DND-41 (cell line): ENCODE measurements at regions not wholly inside any gene's neighbourhood (a gene's known extent, or its start where the extent isn't known, plus 50 kb on each side); places are given as distances from the start of the nearest gene placed in this dataset.

Source experiments
- EZH2 ChIP-seq: IDR thresholded peaks from 3 replicates; pipeline ENCODE4 v1.6.1; 2012; ENCODE audit warnings: borderline replicate concordance, low read depth, mild to moderate bottlenecking, moderate library complexity, low read length, inconsistent platforms; ENCODE audit not compliant: severe bottlenecking
- TF ChIP-seq, protein P1 (sequence below): IDR thresholded peaks from 2 replicates; pipeline ENCODE4 v1.5.1; 2012; ENCODE audit warnings: borderline replicate concordance, low read length, moderate library complexity, mild to moderate bottlenecking; ENCODE audit not compliant: poor library complexity, severe bottlenecking; ENCODE audit errors: extremely low read depth

DNA sequence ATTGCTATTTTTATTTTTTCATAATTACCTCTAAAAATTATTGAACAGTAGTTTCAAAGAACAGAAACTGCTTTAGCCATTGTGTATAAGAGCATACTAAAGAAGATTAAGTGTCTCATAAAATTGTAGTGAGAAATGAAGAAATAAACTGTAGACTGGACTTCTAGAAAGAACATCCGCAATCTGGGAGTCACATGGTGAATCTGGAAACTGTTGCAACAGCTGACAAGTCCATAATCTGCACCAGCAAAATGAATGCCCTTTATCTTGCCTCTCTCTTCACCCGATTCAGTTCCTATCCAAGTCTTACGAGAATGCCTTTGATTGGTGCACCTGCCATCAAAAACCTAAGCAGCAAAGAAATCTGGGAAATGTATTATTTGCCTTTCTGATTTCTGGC is 312.9 kb downstream of the NAF1 start:
- TF ChIP-seq, protein P1, sequence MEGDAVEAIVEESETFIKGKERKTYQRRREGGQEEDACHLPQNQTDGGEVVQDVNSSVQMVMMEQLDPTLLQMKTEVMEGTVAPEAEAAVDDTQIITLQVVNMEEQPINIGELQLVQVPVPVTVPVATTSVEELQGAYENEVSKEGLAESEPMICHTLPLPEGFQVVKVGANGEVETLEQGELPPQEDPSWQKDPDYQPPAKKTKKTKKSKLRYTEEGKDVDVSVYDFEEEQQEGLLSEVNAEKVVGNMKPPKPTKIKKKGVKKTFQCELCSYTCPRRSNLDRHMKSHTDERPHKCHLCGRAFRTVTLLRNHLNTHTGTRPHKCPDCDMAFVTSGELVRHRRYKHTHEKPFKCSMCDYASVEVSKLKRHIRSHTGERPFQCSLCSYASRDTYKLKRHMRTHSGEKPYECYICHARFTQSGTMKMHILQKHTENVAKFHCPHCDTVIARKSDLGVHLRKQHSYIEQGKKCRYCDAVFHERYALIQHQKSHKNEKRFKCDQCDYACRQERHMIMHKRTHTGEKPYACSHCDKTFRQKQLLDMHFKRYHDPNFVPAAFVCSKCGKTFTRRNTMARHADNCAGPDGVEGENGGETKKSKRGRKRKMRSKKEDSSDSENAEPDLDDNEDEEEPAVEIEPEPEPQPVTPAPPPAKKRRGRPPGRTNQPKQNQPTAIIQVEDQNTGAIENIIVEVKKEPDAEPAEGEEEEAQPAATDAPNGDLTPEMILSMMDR = no peak
- TF ChIP-seq EZH2 = no peak
